ENCODE measurements at regions not wholly inside any gene's neighbourhood (a gene's known extent, or its start where the extent isn't known, plus 50 kb on each side); places are given as distances from the start of the nearest gene placed in this dataset.

GRCh38 chr21:25024639-25025038 lies 582.6 kb downstream of the MRPL39 start:
- no peak for DNase-seq (ENCODE audit: low read depth)

GRCh38 chr21:25005388-25005787 lies 601.9 kb downstream of the MRPL39 start:
- no peak for DNase-seq (ENCODE audit: low read depth)

- DNase-seq (ENCODE audit: low read depth), result no peak
Measured at GRCh38 chr21:25002676-25003075, 604.6 kb downstream of the MRPL39 start.

GRCh38 chr21:24995216-24995615 lies 612.1 kb downstream of the MRPL39 start:
- DNase-seq (ENCODE audit: low read depth), result no peak

GRCh38 chr21:24994717-24995116 lies 612.6 kb downstream of the MRPL39 start:
- DNase-seq (ENCODE audit: low read depth), result no peak

GRCh38 chr21:24989516-24989915 lies 617.8 kb downstream of the MRPL39 start:
- no peak for DNase-seq (ENCODE audit: low read depth)

- no peak for DNase-seq (ENCODE audit: low read depth)
Measured at GRCh38 chr21:24988941-24989340, 618.3 kb downstream of the MRPL39 start.

GRCh38 chr21:24976238-24976637 lies 631.0 kb downstream of the MRPL39 start:
- no peak for DNase-seq (ENCODE audit: low read depth)

- no peak for DNase-seq (ENCODE audit: low read depth)
Measured at GRCh38 chr21:24969068-24969467, 638.2 kb downstream of the MRPL39 start.

GRCh38 chr21:24955275-24955961 lies 651.9 kb downstream of the MRPL39 start:
- no peak for DNase-seq (ENCODE audit: low read depth)

- no peak for DNase-seq (ENCODE audit: low read depth)
Measured at GRCh38 chr21:24948186-24948585, 659.1 kb downstream of the MRPL39 start.

- no peak for DNase-seq (ENCODE audit: low read depth)
Measured at GRCh38 chr21:24945910-24946309, 661.4 kb downstream of the MRPL39 start.

- no peak for DNase-seq (ENCODE audit: low read depth)
Measured at GRCh38 chr21:24941316-24942185, 665.7 kb downstream of the MRPL39 start.

- DNase-seq (ENCODE audit: low read depth), result no peak
Measured at GRCh38 chr21:24939291-24939690, 668.0 kb downstream of the MRPL39 start.

- DNase-seq (ENCODE audit: low read depth), result no peak
Measured at GRCh38 chr21:24938573-24938972, 668.7 kb downstream of the MRPL39 start.

GRCh38 chr21:24935991-24936390 lies 671.3 kb downstream of the MRPL39 start:
- no peak for DNase-seq (ENCODE audit: low read depth)

GRCh38 chr21:24910591-24910990 lies 696.7 kb downstream of the MRPL39 start:
- DNase-seq (ENCODE audit: low read depth), result no peak

- no peak for DNase-seq (ENCODE audit: low read depth)
Measured at GRCh38 chr21:24903994-24904635, 703.2 kb downstream of the MRPL39 start.

GRCh38 chr21:24899138-24899537 lies 708.1 kb downstream of the MRPL39 start:
- DNase-seq (ENCODE audit: low read depth), result no peak

- no peak for DNase-seq (ENCODE audit: low read depth)
Measured at GRCh38 chr21:24897883-24898282, 709.4 kb downstream of the MRPL39 start.

- no peak for DNase-seq (ENCODE audit: low read depth)
Measured at GRCh38 chr21:24896735-24897124, 710.6 kb downstream of the MRPL39 start.

GRCh38 chr21:24895885-24896734 lies 711.2 kb downstream of the MRPL39 start:
- DNase-seq (ENCODE audit: low read depth), result no peak
